Muscle of back (tissue), 3 donors: ENCODE measurements at regions not wholly inside any gene's neighbourhood (a gene's known extent, or its start where the extent isn't known, plus 50 kb on each side); places are given as distances from the start of the nearest gene placed in this dataset.

Experiments used
- DNase-seq, 3 donors: peaks; one replicate each; pipeline versions ENCODE4 v3.0.0 to v3.0.0-alpha.2; 2013

GRCh38 chr10:21327289-21327993, 198.0 kb downstream of the SKIDA1 start:
- peak in 1 of 3 donors; percentile 20 for DNase-seq

- no peak for DNase-seq
These were observed 198.7 kb downstream of the SKIDA1 start for GRCh38 chr10:21326594-21327288.

GRCh38 chr10:21318540-21319167, 206.8 kb downstream of the SKIDA1 start:
- peak in 2 of 3 donors; percentile 36 to 52 for DNase-seq

- peak in 2 of 3 donors; percentile 44 to 54 for DNase-seq
These were observed 207.6 kb downstream of the SKIDA1 start for GRCh38 chr10:21317902-21318301.

GRCh38 chr10:21315645-21316220, 209.7 kb downstream of the SKIDA1 start:
- DNase-seq, result peak in 1 of 3 donors; percentile 73

GRCh38 chr10:21314906-21315644, 210.4 kb downstream of the SKIDA1 start:
- peak in 1 of 3 donors; percentile 34 for DNase-seq

- DNase-seq, result peak in 1 of 3 donors; percentile 74
These were observed 211.3 kb downstream of the SKIDA1 start for GRCh38 chr10:21314111-21314626.

GRCh38 chr10:21313691-21314090, 211.8 kb downstream of the SKIDA1 start:
- no peak for DNase-seq

GRCh38 chr10:21311426-21311825, 214.1 kb downstream of the SKIDA1 start:
- DNase-seq, result no peak

GRCh38 chr10:21309427-21309826, 216.1 kb downstream of the SKIDA1 start:
- DNase-seq, result no peak

GRCh38 chr10:21308946-21309345, 216.5 kb downstream of the SKIDA1 start:
- no peak for DNase-seq

- DNase-seq, result no peak
These were observed 217.5 kb downstream of the SKIDA1 start for GRCh38 chr10:21308018-21308417.

- DNase-seq, result no peak
These were observed 220.9 kb downstream of the SKIDA1 start for GRCh38 chr10:21304608-21305007.

GRCh38 chr10:21304198-21304597, 221.3 kb downstream of the SKIDA1 start:
- DNase-seq, result no peak

- DNase-seq, result no peak
These were observed 224.9 kb downstream of the SKIDA1 start for GRCh38 chr10:21300551-21300950.

GRCh38 chr10:21299330-21299729, 226.2 kb downstream of the SKIDA1 start:
- DNase-seq, result no peak

- DNase-seq, result no peak
These were observed 226.8 kb downstream of the SKIDA1 start for GRCh38 chr10:21298701-21299100.

GRCh38 chr10:21297603-21298383, 227.7 kb downstream of the SKIDA1 start:
- no peak for DNase-seq

GRCh38 chr10:21296575-21297355, 228.7 kb downstream of the SKIDA1 start:
- no peak for DNase-seq
